ENCODE measurements at regions not wholly inside any gene's neighbourhood (a gene's known extent, or its start where the extent isn't known, plus 50 kb on each side); places are given as distances from the start of the nearest gene placed in this dataset.
"Not testable (repeated sequence)": the region's sequence is repeated elsewhere in the genome, so short reads cannot be mapped to it uniquely, and the experiment has no call there.

DNA sequence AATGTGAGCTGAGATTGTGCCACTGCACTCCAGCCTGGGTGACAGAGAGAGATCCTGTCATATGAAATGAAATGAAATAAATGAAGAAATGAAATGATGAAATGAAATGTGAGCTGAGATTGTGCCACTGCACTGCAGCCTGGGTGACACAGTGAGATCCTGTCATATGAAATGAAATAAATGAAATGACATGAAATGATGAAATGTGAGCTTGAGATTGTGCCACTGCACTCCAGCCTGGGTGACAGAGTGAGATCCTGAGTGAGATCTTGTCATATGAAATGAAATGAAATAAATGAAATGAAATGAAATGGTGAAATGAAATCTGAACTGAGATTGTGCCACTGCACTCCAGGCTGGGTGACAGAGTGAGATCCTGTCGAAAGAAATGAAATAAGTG, 58.2 kb upstream of the FAN1 start:
- DNase-seq: not testable (repeated sequence)

All from central memory CD4-positive, alpha-beta T cell (primary cell).